Stimulated activated effector memory CD8-positive, alpha-beta T cell treated with anti-CD3 and anti-CD28 coated beads, Interleukin-12 subunit alpha, Interleukin-12 subunit beta, amount 100 ng/mL, for 72 hours (primary cell): ENCODE measurements at regions not wholly inside any gene's neighbourhood (a gene's known extent, or its start where the extent isn't known, plus 50 kb on each side); places are given as distances from the start of the nearest gene placed in this dataset.

Experiments
- ATAC-seq: fragments of 150-1000 bp; cut with Tn5 transposase; 2 replicates; pipeline ENCODE4 v1.10.0; 2021
- DNase-seq, 2 donors: peaks; one replicate each; pipeline ENCODE4 v3.0.0; 2021 to 2022; ENCODE audit warnings: low spot score in 2 of 2
- H3K27ac Mint-ChIP-seq: one replicate; pipeline ENCODE4 v1.8.0; 2022; ENCODE audit warnings: mild to moderate bottlenecking, mixed read lengths
- H3K36me3 Mint-ChIP-seq: one replicate; pipeline ENCODE4 v1.8.0; 2022; ENCODE audit warnings: mild to moderate bottlenecking, mixed read lengths
- H3K4me1 Mint-ChIP-seq: one replicate; pipeline ENCODE4 v1.8.0; 2022; ENCODE audit warnings: mixed read lengths
- H3K4me3 Mint-ChIP-seq: one replicate; pipeline ENCODE4 v1.8.0; 2022; ENCODE audit warnings: mild to moderate bottlenecking, mixed read lengths
- H3K9me3 Mint-ChIP-seq: one replicate; pipeline ENCODE4 v1.8.0; 2022; ENCODE audit warnings: mixed read lengths

DNA sequence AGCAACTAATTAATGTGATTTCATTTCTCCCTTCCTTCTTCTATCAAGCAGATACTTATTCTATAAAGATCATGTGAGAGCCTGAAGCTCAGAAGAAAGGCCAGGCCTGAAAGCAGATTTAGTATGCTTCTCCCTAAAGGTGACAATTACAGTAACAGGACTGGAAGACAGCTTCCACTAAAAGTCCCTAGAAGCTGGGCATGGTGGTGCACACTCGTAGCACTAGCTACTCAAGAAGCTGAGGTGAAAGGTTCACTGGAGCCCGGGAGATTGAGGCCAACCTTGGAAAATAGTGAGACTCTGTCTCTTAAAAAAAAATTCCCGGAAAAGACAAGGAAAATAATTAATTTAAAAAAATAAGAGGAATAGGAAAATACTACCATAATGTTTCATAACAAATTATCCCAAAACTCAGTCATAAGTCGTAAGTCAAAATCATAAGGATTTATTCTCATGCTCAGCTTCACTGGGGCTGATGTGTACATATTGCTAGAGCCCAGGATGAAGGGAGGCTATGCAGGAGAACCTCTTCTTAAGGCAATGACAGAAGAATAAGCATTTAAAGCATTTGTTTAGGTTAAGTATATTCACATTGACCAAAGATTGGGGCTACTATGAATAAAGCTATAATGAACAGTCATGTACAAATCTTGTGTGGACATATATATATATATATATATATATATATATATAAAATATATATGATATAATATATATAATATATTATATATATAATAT, 210.8 kb upstream of the SMARCA2 start:
- DNase-seq (no peak), ATAC-seq (peak; percentile 59)
- Mint-ChIP-seq H3K4me3 (no peak overlapping the region), H3K36me3 (no peaks in the 10 kb centered on the region), H3K9me3 (no peaks in the 10 kb centered on the region), H3K4me1 (no peaks in the 10 kb centered on the region), H3K27ac (no peak overlapping the region)

DNA sequence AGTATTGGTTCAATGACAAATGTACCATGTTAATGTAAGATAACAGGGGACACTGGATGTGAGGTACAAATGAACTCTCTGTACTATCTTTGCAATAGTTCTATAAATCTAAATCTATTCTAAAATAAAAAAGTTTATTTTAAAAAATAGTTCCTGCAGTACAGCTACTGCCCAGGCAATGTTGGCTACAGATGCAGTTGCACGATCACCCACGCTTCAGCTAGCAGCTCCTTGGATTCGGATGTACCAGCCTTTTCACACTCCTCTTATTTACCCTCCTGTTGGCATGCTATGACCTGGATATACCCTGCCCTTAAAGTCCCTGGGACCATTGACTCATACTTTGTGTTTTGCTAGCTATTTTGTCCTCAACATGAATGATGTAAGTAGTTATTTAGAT, 185.4 kb upstream of the SMARCA2 start:
- H3K27ac Mint-ChIP-seq: no peak overlapping the region
- ATAC-seq (no peak), DNase-seq (no peak)
- H3K36me3 Mint-ChIP-seq: no peaks in the 10 kb centered on the region
- no peaks in the 10 kb centered on the region for H3K9me3 Mint-ChIP-seq
- H3K4me3 Mint-ChIP-seq: no peak overlapping the region
- no peaks in the 10 kb centered on the region for H3K4me1 Mint-ChIP-seq

DNA sequence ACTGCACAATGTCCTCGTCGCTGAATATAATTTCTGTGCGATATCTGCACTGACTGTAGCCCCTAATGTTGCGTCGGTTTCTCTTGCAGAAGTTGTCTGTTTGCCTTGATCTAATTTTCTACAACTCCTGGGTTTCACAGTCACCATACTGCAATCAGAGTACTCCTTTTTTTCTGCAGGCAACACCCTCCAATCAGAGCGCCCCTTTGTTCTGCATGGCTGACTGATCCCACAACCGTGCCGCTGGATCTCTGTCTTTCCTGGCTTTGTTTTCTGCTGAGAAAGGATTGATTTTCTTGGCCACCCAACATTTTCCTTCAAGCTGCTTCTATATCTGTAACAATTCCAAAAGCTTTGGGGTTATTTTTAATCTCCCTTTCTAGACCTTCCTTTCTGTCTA, 182.2 kb upstream of the SMARCA2 start:
- Mint-ChIP-seq H3K9me3 (no peaks in the 10 kb centered on the region), H3K27ac (no peak overlapping the region)
- ATAC-seq: no peak

DNA sequence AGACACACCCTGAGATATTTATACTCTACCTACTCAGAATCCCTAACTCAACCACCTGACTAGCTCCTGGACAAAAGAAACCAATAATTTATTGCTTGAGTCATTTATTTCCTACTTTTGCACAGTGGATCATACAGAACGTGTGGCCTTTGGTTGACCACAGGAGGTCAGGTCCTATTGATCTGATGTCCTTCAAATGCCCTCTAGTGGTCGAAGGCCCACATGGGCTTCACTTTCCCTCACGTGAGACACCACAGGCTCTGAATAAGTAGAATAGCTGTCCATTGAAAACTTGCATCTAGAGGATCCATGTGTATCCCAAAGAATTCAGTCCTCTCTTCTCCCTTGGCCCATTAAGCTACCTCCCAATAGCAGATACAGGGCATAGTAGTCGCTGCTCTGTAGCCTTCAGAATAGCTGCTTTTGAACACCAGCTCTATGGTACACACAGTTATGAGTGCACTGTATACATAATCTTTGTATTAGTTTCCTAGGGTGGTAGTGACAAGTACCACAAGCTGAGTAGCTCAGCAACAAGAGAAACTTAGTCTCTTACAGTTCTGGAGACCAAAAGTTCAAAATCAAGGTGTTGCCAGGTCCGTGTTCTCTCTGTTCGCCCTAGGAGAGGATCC, 177.6 kb upstream of the SMARCA2 start:
- H3K4me3 Mint-ChIP-seq: no peak overlapping the region
- DNase-seq (no peak), ATAC-seq (no peak)
- no peaks in the 10 kb centered on the region for H3K4me1 Mint-ChIP-seq
- H3K27ac Mint-ChIP-seq: no peak overlapping the region
- no peaks in the 10 kb centered on the region for H3K9me3 Mint-ChIP-seq
- H3K36me3 Mint-ChIP-seq: no peaks in the 10 kb centered on the region

More for the DNA sequence above, 182.2 kb upstream of the SMARCA2 start:
- no peak for DNase-seq
- no peak overlapping the region for H3K4me3 Mint-ChIP-seq
- no peaks in the 10 kb centered on the region for H3K4me1 Mint-ChIP-seq
- H3K36me3 Mint-ChIP-seq: no peaks in the 10 kb centered on the region

DNA sequence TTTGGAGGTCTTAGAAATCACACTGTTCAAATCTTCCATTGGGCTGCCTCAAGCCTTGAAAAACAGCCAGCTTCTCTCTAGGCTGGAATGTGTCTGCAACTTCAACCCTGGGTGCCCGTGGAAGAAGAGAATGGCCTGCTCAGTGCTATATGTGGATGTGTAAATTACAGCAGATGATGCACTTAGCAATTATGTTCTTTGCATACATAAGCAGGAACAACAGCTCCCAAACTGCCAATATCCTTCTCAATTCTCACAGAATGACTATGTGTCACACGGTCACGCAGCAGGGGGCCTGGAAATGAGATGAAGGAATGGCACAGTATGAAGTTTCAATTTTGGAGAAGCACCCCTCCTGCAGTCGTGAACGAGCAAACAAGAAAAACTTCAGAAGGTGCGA, 175.2 kb upstream of the SMARCA2 start:
- no peaks in the 10 kb centered on the region for H3K9me3 Mint-ChIP-seq
- no peaks in the 10 kb centered on the region for H3K36me3 Mint-ChIP-seq
- H3K4me3 Mint-ChIP-seq: no peak overlapping the region
- H3K27ac Mint-ChIP-seq: no peak overlapping the region
- no peaks in the 10 kb centered on the region for H3K4me1 Mint-ChIP-seq
- ATAC-seq (no peak), DNase-seq (no peak)

DNA sequence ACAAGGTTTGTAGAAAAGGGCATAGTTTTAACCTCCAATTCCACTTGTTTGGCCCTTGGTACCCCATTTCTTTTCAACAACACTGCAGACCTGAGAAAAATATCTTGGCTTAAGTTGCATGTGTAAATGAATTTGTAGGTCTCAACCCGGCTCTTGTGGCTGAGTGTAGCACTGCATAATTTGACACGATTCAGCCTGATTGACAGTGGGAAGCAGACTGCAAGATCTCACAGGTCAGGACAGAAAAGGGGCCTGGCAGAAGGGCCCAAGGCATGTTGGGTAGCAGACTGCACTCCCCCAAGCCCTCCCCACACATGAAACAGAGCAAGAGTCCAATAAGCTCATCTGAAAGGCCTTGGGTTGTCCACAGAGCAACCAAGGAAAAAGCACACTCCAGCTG, 169.7 kb upstream of the SMARCA2 start:
- Mint-ChIP-seq H3K27ac (no peak overlapping the region), H3K4me3 (no peak overlapping the region), H3K36me3 (no peaks in the 10 kb centered on the region), H3K9me3 (no peaks in the 10 kb centered on the region), H3K4me1 (no peaks in the 10 kb centered on the region)
- ATAC-seq: no peak
- no peak for DNase-seq

DNA sequence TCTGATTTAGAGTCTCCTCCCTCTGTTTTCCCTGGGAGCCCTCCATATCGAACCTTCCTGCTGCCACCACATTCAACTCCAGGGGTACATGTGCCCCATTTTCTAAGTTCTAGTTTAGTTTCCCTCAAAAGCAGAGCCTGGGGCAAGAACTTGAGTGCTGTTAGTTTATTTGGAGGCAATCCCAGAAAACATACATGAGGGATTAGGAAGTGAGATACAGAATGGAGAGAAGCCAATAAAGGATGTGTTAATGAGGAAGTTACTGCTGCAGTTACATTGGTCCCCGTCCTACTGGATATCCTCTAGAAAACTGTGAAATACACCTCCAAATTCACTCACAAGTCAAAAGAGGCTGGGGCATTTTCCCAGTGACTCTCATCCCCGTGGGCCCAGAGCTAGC, 159.4 kb upstream of the SMARCA2 start:
- Mint-ChIP-seq H3K4me1 (no peaks in the 10 kb centered on the region), H3K4me3 (no peak overlapping the region), H3K9me3 (peaks cover 3% of the 10 kb centered on the region), H3K27ac (no peak overlapping the region), H3K36me3 (no peaks in the 10 kb centered on the region)
- ATAC-seq (no peak), DNase-seq (no peak)

DNA sequence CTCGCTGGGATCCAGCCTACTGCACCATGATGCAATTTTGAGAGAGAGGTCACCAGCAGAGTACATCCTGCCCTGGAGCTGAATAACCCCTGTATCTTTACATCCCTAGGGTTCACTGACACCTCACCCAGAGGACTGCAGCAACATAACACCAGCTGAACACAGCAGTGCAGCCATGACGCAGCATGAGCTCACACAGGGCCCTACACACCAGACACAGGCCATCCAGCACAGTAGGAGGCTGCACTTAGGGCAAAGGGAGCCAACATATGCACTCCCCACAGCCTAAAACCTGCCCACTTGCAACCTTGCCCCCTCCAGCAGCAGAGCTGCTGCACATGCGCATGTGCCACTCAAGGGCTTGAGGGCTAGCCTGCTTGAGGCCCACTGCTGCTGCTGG, 157.3 kb upstream of the SMARCA2 start:
- peaks cover 3% of the 10 kb centered on the region for H3K9me3 Mint-ChIP-seq
- no peak overlapping the region for H3K27ac Mint-ChIP-seq
- no peak for DNase-seq
- H3K4me3 Mint-ChIP-seq: no peak overlapping the region
- no peak for ATAC-seq
- H3K36me3 Mint-ChIP-seq: no peaks in the 10 kb centered on the region
- H3K4me1 Mint-ChIP-seq: peaks cover 15% of the 10 kb centered on the region

DNA sequence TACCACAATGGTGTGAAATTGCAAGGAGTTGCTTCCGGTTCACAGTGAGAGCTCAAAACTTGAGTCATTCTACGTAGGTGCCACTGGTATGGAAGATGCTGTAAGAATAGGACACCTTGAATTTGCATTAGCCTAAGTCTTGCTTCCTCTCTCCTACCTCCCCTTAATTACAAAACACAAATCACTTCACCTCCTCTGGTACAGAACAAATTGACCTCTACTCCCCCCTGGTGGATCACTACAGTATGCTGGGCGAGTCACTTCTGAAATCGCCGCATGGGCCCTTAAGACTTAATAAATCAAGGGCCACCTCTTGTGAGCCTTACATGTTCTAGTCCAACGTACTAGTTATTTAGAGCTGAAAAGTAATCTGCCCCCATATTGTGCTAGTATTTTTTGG, 145.3 kb upstream of the SMARCA2 start:
- Mint-ChIP-seq H3K36me3 (no peaks in the 10 kb centered on the region), H3K9me3 (no peaks in the 10 kb centered on the region), H3K4me1 (peaks cover 5% of the 10 kb centered on the region), H3K27ac (no peak overlapping the region), H3K4me3 (no peak overlapping the region)
- DNase-seq: peak in 1 of 2 donors; percentile 60
- ATAC-seq: peak; percentile 70

DNA sequence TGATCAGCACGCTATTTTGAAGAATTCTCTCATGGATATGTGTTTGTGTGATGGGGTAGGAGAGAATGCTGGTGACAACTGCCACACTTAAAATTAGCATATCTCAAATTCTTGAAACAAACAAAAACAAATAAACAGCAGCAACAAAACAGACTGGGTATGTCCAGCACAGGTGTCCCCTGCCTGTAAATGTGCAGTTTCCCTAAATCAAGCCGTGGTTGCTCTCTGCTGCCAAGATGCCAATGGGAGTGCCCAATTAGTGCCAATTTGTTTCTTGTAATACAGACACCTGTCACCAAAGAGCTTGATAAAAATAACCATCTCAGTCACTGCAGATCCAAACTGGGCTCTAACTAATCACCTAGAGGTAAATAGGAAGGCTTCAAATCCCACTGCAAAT, 144.2 kb upstream of the SMARCA2 start:
- DNase-seq (no peak), ATAC-seq (no peak)
- no peaks in the 10 kb centered on the region for H3K9me3 Mint-ChIP-seq
- no peak overlapping the region for H3K27ac Mint-ChIP-seq
- H3K36me3 Mint-ChIP-seq: no peaks in the 10 kb centered on the region
- peaks cover 15% of the 10 kb centered on the region for H3K4me1 Mint-ChIP-seq
- no peak overlapping the region for H3K4me3 Mint-ChIP-seq

DNA sequence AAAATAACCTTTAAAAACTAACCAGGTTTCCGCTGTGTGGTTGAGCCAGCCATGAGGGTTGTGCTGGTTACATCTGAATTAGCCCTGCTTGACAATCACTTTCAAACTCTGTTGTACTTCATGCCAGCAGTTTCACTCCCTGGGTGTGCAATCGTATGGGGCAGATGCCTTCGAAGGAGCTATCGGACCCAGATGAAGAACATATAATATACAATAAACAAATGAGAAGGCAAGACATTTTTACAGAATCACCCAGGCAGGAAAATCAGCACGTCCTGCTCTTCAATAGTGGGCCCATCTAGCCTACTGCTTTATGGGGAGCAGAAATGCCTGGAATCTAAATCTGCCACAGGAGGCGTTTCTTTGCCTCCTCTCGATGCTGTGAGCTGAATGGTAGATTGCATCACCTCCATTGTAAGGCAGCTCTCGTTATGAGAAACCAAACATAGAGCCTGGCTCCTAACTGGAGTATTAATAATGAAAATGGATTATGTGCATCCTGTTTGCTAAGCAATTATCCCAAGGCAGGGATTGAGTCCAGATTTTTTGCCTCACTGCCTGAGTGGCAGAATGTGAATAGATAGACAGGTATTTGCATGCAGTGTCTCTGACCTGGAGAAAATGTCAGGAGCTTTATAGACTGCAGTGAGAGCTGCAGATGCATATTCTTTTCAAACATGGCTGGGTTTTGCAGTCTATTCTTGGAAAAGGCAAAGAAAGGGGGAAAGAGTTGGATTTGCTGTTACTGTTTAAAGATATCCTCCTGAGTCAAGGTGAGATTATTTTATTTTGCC, 143.3 kb upstream of the SMARCA2 start:
- no peak overlapping the region for H3K27ac Mint-ChIP-seq
- H3K36me3 Mint-ChIP-seq: no peaks in the 10 kb centered on the region
- no peaks in the 10 kb centered on the region for H3K9me3 Mint-ChIP-seq
- no peak for DNase-seq
- no peak overlapping the region for H3K4me3 Mint-ChIP-seq
- no peak for ATAC-seq
- H3K4me1 Mint-ChIP-seq: peaks cover 24% of the 10 kb centered on the region

DNA sequence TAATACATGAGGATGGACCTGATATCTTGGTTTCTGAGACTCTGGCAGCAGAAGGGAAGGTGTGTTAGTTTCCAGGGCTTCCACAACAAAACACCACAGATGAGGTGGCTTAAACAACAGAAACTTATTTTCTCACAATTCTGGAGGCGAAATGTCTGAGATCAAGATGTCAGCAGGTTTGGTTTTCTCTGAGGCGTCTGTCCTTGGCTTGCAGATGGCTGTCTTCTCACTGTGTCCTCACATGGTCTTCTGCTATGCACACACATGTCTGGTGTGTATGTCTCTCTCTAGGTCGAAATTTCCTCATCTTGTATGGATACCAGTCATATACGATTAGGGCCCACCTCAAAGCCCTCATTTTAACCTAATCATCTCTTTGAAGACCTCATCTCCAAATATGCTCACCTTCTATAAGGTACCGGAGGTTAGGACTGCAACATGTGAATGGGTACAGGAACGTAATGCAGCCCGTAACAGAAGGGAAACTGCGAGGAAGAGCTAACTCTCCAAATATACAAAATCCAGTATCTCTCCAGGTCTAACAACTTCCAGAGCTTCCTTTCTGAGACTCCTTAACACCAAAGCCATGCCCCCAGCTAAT, 139.8 kb upstream of the SMARCA2 start:
- no peaks in the 10 kb centered on the region for H3K36me3 Mint-ChIP-seq

DNA sequence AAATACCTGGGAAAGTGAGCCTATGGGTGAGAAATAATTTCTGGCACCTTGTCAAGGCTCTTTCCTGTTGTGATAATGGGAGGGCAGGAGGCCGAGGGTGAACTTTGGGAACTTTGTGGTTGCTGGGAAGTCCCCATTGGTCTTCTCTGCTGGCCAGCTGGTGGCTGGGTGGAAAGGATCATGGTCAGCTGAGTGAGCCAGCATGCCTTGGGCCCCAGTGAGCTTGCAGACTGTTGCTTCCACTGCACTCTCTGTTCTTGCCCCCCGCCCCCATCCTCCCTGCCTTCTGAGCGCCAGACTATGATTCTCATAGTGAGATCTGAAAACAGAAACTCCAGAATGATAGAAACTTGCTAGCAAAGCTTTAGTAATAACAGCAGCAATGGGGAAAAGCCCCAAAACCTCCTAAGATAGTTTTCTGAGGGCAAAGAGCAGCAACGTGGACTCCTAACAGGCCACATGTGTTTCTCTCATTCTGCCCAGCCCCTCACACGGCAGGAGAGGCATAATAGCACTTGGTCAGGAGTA, 139.2 kb upstream of the SMARCA2 start:
- ATAC-seq (peak; percentile 75), DNase-seq (peak; percentile 45 to 84)
- Mint-ChIP-seq H3K4me1 (peaks cover 33% of the 10 kb centered on the region), H3K9me3 (no peaks in the 10 kb centered on the region), H3K36me3 (no peaks in the 10 kb centered on the region), H3K4me3 (peak overlapping the region; percentile 18), H3K27ac (peak overlapping the region; percentile 15)

More for the DNA sequence above, 139.8 kb upstream of the SMARCA2 start:
- H3K4me3 Mint-ChIP-seq: peak overlapping the region; percentile 18
- ATAC-seq: no peak
- DNase-seq: no peak
- peaks cover 33% of the 10 kb centered on the region for H3K4me1 Mint-ChIP-seq
- H3K9me3 Mint-ChIP-seq: no peaks in the 10 kb centered on the region
- no peak overlapping the region for H3K27ac Mint-ChIP-seq

DNA sequence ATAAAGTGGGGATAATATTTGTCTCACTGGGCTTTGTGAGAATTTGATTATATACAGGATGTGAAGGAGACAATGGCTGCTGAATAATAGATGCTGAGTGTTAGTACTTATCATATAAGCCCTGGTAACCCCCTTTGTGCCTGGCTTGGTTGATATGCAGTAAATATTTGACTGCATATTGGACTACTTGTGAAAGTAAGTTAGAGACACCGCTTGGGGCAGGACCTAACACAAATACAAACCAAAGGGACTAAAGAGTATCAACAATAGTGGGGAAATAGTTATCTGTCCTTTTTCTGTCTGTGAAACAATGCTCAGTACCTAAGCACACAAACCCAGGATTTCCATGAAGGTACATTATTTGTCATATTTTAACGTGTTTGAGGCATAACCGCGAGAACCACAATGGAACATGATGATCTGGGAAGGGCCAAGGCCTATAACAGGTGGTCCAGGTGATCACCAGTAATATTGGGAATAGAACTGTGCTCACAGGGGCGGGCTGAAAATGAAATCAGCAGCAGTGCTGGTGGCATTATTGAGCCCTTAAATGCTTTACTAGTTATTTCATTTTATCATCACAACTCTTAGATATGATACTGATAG, 138.2 kb upstream of the SMARCA2 start:
- H3K36me3 Mint-ChIP-seq: no peaks in the 10 kb centered on the region
- H3K4me1 Mint-ChIP-seq: peaks cover 33% of the 10 kb centered on the region
- DNase-seq: no peak
- peak overlapping the region; percentile 15 for H3K27ac Mint-ChIP-seq
- H3K4me3 Mint-ChIP-seq: no peak overlapping the region
- H3K9me3 Mint-ChIP-seq: no peaks in the 10 kb centered on the region
- ATAC-seq: no peak

DNA sequence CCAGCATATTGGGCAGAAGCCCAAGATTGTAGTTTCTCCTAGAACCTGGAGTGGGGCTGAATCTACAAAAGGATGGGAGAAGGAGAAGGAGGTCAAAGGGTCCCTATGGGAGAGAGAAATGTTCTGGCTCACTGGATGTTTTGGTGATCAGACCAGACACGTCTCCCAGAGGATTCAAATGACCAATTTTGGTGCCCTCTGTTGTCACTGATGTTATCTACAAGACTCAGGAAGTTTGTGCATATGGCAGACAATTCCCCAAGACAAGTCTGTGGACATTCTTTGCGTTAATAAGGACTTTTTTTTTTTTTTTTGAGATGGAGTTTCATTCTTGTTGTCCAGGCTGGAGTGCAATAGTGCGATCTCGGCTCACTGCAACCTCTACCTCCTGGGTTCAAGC, 137.2 kb upstream of the SMARCA2 start:
- Mint-ChIP-seq H3K4me1 (peaks cover 33% of the 10 kb centered on the region), H3K27ac (no peak overlapping the region)

More for the DNA sequence above, 137.2 kb upstream of the SMARCA2 start:
- ATAC-seq: no peak
- no peaks in the 10 kb centered on the region for H3K9me3 Mint-ChIP-seq
- DNase-seq: no peak
- no peaks in the 10 kb centered on the region for H3K36me3 Mint-ChIP-seq
- no peak overlapping the region for H3K4me3 Mint-ChIP-seq
